Nucleus accumbens (tissue), 56 donors: ENCODE measurements at regions not wholly inside any gene's neighbourhood (a gene's known extent, or its start where the extent isn't known, plus 50 kb on each side); places are given as distances from the start of the nearest gene placed in this dataset.
"Not testable (repeated sequence)": the region's sequence is repeated elsewhere in the genome, so short reads cannot be mapped to it uniquely, and the experiment has no call there.

Source experiments
- DNase-seq, 56 donors: peaks; one replicate each; lab custom pipeline; 2025; lab: John Stamatoyannopoulos, UW

DNA sequence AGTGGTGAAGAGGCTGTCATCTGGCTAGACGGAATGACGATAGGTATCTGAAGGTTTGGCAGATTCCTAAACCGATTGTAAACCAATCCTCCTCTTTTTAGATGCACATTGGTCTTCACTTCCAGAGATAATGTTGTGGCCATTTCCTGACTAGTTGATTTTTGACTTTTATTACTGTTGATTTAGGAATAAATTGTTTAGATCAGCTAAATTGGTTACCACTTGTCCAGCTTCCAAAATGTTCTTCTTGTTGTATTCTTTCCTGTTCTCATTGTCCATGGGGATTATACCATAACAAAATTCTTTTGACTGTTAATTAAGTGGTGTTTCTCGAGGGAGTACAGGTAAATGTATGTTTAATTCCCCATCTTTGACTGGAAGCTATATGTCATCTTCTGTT lies 119.7 kb downstream of the MACROH2A1 start:
- no peak for DNase-seq

DNA sequence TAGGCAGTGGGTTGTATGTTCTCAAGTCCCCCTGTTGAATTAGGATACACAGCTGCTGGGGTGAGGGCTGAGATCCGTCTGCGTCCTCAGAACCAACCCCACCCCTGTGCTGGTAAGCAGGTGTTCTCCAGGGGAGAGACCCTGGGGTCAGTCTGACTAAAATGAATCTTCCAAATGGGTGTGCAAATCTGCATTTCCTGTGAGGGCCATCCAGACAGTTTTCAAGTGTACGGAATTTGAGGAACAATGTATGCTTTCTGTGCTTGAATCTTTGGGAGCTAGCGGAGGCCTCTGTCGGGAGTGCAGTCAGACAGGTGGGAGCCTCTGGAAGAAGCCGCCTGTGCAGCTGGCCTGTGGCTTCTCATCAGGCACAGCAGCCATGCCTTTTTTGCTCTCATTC lies 122.9 kb downstream of the MACROH2A1 start:
- DNase-seq: no peak

DNA sequence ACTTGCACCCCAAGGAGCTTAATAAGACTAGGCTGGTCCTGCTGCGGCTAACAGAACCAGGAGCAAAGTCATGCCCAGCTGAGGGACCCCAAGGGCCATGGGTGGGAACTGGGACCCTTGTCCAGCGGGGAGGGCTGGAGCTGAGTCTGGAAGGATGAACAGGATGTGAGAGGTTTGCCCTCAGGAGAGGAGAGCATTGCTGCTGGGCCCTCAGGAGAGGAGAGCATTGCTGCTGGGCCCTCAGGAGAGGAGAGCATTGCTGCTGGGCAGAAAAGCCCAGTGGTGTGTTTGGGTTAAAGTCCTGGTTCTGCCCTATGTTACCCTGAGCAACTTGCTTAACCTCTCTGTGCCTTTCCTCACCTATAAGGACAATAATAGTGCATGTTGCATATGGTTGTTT lies 125.8 kb downstream of the MACROH2A1 start:
- no peak for DNase-seq

DNA sequence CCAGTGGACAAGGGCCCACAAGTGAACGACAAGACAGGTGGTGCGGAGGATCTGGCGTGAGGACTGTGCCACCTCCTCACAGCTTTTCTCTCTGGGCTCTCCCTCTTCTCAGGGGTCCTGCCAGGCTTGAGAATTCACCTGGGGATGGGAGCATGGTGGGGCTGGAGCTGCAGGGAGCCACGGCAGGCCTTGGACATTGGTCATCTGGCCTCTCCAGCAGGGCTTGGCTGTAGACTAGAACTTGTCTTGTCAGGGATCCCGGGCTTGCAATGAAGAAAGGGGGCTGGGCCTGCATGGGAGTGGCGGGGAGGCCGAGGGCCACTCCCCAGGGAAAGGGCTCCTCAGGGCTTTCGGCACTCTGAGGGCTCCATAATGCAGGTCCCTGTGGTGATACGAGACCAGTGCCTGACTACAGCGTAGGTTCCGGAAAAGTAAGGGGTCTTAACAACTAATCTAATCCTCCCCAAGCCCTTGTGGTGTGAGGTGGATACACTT lies 126.7 kb downstream of the MACROH2A1 start:
- no peak for DNase-seq

DNA sequence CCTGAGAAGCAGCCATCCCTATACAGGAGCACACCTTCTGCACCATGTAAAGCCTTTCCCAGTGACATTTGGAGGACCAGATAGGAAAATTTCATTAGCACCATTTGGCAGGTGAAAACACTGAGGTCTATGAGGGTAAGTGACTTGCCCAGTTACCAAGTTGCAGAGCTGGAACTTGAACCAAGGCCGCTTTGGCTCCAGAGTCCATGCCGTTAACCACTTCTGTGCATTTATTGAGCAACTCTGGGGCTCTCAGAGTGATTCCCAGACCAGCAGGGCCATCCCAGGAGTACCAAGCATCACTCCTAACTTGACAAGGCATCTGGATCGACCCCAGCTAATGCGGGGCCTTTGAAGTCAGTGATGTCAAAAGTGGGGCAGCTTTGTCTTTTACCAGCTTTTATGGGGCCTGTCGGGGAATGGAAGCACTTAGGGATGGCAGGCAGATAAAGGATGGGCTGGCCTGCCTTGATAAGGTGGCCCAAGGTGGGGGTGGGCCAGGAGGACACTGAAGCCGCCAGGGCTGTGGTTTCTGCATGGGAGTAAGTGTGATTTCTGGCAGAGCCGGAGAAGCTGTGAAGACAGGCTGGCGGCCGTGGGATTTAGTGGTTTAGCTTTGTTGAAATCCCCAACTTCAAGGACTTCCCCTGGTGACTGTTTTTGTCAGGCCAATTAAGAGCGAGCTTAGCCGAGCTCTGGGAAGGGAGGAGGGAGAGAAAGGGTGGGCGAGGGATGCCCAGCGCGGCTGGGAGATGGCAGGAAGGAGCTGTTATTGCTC lies 127.3 kb downstream of the MACROH2A1 start:
- no peak for DNase-seq

DNA sequence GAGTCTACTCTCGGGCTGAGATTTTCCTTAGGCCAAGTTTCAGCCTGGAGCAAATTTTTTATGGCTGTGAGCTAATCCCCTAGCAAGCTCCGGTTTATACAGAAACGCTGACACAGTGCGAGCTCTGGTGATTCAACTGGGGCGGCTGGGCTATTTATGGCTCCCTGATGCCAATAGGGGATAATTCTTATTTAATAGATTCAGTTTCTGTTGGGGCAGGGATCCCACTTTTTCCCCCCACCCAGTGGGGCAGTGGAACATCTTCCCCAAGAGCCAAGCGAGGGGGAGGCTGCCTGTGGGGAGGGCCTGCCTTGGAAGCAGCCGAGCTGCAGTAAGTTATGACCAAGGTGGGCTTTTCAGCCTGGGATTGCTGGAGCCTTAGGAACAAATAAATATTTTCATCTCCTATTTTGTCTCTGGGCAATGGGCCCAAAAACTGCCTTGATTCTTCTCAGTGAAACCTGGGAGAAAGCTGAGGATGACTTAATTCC lies 129.1 kb downstream of the MACROH2A1 start:
- no peak for DNase-seq

DNA sequence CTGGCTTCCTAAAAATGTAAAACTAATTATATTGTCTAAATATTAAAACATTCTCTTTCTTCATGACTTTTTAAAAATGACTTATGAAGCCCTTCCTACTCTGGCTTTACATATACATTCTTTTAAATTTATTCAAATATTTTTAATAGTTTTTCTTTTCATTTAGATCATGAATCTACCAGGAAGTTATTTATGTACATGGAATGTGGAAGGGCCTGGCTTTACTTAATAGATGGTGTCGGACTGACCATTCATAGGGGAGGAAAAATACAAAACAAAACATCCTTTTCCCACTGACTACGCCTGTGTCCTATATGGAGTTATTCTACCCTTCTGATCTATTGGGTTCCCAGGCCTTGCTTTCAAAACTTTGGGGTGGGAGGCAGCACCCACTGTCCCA lies 129.8 kb downstream of the MACROH2A1 start:
- no peak for DNase-seq

DNA sequence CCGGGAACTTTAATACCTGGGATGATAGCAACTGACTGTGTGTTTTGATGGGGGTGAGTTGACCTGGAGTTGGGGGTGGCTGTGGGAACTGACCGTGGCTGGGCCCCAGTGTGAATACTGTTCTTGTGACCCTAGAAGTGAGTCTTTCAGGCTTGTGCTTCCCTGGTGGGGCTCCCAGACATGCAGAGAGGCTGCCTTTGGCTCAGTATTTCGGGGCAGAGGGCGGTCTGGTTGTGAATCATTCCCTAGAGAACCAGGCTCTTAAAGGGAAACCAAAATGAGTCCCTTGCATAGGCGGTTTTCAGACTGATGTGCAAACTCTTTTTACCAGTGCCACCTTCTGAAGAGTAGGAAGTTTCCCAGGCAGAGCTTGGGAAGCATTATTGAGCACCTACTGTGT lies 132.1 kb downstream of the MACROH2A1 start:
- DNase-seq: no peak

DNA sequence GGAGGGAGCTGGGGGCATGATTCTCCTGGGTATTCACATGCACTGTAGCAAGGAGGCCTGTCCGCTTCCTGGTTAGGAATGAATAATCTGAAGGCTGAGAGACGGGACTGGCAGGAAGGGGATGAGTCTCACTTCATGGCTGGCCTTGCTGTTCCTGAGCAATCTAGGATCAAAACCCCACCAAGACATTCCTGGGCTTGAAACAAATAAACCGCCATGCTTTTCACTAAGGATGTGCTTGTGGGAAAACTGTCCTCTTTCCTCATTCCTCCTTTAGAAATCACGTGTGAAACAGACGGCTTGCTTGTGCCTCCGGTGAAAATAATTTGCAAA lies 132.8 kb downstream of the MACROH2A1 start:
- no peak for DNase-seq

DNA sequence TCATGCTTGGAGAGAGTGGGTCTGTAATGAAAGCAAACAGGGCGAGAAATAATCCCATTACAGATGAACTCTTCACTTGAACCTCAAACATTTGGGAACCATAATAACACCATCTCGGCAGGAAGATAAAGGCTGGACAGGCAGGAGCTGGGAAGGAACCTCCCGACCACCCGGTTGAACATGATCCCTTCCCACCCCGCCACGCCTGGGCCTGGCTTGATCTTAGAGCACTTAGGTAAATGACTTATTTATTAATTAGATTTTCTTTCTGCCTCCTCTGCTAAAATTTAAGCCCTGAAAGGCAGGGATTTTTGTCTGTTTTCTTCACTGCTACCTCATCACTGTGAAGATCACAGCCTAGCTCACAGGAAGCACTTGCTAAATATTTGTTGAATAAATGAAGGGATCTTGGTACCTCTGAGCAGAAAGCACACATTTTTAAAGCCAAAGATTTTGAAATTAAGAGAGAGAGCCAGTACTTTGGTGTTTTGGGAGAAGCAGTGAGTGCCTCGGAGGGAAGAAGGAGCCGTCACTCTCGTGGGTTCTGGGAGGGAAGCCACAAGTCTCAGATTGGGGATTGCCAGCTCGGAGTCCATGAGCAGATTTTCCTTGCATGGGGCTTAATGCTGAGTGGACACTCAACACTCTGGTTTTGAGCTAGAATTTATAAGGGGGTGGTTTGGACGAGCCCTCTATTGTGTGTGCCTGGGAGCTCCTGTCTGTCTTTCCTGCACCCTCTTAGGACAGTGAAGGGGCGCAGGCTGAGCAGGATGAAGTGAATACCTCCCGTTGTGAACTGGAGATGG lies 133.3 kb downstream of the MACROH2A1 start:
- no peak for DNase-seq

DNA sequence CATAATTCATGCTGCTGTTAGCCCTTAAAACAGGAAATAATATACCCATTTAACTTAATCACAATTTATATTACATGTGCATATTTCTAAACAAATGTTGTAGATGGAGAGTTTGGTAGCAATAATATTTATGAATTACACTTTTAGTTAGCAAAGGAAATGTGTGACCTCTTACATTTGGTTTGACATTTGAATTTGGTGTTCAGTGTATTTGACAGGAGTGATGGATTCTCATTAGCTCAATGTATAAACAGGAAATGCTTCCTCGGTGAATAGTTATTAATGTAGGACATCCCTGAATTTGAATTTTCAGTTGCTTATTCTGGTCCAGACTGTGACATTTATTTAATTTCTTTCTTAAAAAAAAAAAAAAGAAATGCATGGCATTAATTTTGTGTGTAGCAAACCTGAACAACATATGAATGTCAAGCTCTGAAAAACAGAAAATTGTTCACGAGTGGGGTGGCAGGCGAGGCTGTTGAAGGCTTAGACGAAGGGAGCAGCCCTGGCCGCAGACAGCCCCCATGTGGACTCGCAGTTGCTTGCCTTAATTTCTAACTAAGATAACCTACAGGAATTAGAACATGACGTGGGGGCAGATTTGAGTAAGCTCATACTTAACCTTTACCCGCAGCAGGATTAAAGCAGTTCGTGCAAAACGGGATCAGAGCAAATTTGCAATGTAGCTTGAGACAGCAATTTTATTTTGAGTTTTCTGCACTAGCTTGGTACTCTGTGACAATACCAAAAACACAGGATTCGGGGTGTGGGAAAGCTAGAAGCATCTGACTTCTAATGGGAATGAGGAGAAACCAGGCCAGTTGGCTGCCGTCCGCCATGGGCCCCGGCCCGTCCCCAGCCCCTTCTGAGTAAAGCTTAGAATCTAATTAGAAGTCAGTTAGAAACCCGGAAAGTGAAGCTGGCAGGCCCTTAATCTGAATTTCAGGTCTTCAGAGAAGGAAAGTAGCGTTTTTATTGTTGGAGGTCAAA lies 134.3 kb downstream of the MACROH2A1 start:
- no peak for DNase-seq

DNA sequence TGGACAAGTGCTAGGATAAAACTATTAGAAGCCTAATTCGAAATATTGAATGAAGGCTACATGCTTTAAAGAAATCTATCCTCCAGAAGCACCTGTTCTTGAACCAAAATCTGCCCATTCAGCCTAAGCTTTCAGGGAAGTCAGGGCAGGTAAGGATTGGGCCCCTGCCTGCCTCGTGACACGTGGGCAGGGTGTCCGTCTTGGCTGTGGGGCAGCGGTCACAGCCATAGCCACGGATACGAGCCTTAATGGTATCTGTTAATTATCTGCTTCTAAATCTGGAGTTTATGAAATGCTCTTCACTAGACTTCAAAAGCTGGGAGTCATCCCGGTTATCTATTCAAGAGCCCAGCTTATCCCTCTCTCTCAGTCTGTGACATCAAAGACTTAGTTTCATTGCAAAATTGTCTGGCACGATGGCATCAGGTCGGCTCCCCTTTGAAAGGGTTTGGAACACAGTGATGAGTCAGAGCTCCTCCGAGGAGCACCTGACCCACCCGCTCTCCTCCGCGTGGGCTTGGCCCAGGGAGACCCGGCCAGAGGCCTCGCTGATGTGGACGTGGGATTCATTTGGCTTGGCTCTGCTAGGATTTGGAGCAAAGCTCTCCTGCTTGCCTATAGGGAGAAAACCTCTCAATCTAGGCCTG lies 135.9 kb downstream of the MACROH2A1 start:
- no peak for DNase-seq

DNA sequence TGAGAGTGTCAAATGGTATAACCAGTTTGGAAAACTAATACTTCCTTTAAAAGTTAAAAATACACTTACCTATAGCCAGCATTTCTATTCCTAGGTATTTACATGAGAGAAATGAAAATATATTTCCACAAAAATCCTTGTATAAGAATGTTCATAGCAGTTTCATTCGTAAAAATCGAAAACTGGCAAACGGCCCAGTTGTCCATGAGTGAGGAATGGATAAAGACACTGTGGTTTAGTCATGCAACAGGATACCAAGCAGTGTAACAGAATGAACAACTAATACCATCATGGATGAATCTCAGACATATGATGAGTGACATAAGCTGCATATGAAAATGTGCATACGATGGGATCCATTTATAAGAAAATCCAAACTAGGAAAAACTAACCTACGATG lies 136.7 kb downstream of the MACROH2A1 start:
- DNase-seq: no peak

DNA sequence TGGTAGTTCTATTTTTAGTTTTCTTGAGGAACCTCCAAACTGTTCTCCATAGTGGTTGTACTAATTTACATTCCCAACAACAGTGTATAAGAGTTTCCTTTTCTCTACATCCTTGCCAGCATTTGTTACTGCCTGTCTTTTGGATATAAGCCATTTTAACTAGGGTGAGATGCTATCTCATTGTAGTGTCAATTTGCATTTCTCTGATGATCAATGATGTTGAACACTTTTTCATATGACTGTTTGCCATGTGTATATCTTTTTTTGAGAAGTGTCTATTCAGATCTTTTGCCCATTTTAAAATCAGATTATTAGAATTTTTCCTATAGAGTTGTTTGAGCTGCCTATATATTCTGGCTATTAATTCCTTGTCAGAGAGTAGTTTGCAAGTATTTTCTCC lies 138.9 kb downstream of the MACROH2A1 start:
- DNase-seq: not testable (repeated sequence)

DNA sequence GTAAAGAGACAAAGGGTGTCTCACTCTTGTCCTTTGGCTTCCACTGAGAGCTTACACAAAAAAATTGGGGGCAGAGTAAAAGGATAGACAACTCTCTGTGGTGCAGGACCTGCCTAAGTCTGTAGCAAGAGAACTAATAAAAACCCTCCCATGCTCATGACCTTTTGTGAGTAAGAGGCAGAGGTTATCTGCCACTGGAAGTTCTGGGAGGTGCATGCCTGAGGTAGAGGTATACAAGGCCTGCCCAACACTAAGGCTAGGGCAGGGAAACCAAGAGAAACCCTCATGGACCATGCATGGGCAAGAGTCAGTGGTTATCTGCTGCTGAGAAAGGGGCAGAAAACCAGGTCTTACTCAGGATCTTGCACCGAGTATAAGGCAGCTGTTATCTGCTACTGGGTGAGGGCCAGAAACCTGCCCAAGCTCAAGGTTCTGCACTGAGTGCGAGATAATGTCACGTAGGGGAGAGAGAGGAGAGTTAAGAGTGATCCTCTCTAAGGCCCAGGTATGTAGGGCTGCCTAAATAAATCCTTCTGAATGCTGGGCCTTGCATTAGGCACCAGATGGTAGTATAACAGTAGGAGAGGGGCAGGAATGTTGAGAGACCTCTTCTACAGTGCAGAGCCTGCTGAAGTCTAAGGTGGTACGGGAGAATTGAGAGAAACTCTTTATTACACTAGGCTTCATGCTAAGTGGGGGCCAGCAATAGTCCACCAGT lies 143.4 kb downstream of the MACROH2A1 start:
- no peak for DNase-seq

DNA sequence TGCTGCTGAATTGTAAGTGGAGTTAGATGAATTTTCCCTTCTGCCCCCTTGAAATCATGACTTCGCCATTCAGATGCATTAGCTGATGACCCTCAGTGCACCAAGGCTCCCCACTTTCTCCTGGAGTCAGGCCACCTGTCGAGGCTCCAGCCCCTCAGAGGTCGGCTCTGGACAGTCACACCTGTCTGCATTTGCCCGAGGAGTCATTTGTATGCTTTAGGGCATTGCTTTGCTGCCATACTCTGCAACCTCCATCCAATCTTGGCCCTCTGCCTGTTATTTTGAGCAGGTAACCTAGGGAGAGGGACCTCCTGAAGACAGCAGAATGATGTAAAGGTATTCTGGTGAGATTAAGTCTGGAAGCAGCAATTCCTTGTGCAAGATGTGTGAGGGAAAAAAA lies 144.8 kb downstream of the MACROH2A1 start:
- no peak for DNase-seq

DNA sequence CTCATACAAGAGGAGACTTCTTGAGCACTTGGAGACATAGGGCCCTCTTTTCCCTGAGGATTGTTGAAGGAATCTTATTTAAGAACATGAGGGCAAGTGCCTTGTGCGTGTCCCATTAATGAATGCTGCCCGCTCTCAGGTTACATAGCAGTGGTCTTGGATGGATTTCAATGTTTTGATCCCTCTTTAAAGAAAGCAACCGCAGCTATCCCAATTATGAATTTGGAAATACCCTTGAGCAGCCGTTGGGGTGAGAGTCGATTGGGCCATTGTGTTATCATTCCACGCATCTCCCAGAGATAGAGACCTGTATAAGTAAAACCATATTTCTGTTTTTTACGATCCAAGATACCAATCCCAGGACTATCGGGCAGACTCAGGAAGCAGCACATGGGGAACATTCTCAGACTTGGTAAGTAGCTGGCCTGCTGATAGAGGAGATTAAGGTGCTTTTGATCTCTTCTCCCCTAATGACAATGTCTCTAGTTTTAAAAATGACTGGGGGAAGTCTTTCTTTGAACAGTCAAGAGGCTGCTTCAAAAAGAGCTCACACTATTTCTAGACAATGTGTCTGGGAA lies 145.3 kb downstream of the MACROH2A1 start:
- DNase-seq: no peak

DNA sequence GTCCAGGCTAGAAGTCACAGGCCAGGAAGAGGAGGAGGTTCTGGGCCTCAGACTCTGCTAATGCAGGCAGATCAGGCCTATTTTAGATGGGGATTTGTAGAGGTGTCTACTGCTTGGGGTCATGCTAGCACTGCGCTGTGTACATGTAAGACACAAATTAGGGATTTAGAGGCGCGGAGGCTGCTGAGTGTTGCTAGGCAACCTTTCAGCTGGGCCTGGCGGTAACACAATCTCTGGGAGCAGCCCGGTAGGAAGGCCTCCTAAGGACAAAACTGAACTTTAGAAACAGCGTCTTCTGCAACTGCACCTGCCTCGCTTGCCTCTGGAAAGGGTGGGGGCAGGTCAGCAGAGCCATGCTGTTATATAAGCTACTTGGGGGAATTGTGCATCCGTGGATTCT lies 147.9 kb downstream of the MACROH2A1 start:
- peak in 3 of 56 donors; percentile 14 to 21 (median 20) for DNase-seq

DNA sequence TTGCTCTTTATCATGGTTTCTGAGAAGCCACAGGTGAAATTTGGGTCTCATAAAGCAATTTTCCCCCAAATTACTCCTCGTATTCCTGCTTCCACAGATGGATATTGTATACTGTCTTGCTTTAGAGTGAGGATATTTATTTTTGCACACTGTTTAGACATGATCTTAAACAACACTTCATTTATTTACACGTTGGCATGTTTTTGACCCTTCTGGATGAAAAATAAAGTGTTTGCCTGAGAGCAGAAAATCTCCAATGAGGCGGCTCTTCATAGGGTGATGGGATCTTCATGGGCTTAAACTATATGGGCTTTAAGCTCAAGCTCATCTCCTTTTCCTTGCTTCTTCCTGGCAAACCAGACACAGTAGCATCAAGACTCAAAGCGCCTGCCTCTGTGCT lies 148.4 kb downstream of the MACROH2A1 start:
- no peak for DNase-seq
